ENCODE measurements at regions not wholly inside any gene's neighbourhood (a gene's known extent, or its start where the extent isn't known, plus 50 kb on each side); places are given as distances from the start of the nearest gene placed in this dataset.

DNA sequence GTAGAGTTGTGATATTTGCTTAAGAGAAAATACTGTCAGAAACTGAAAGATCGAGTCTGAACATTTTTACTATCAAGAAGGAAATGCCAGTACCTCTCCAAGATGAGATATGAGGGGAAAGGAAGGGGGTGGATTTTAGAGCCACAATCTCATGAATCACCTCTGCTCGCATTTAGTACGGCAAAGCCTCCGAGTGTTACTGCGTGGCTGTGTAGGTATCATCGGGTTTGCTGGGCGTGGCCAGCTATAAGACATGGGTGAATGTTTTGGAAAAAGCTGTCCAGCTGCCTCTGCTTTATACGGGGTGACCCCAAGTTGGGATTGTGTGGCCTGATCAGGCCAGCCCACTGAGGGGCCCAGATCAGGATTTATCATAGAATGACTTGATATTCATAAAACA, 826.4 kb downstream of the SOCS6 start:
- no peak for DNase-seq (ENCODE audit: low spot score)
- TF ChIP-seq, protein P1, sequence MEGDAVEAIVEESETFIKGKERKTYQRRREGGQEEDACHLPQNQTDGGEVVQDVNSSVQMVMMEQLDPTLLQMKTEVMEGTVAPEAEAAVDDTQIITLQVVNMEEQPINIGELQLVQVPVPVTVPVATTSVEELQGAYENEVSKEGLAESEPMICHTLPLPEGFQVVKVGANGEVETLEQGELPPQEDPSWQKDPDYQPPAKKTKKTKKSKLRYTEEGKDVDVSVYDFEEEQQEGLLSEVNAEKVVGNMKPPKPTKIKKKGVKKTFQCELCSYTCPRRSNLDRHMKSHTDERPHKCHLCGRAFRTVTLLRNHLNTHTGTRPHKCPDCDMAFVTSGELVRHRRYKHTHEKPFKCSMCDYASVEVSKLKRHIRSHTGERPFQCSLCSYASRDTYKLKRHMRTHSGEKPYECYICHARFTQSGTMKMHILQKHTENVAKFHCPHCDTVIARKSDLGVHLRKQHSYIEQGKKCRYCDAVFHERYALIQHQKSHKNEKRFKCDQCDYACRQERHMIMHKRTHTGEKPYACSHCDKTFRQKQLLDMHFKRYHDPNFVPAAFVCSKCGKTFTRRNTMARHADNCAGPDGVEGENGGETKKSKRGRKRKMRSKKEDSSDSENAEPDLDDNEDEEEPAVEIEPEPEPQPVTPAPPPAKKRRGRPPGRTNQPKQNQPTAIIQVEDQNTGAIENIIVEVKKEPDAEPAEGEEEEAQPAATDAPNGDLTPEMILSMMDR (IDR thresholded peaks at IDR 0.05; ENCODE audit: extremely low read depth, missing control alignments): no peak

DNA sequence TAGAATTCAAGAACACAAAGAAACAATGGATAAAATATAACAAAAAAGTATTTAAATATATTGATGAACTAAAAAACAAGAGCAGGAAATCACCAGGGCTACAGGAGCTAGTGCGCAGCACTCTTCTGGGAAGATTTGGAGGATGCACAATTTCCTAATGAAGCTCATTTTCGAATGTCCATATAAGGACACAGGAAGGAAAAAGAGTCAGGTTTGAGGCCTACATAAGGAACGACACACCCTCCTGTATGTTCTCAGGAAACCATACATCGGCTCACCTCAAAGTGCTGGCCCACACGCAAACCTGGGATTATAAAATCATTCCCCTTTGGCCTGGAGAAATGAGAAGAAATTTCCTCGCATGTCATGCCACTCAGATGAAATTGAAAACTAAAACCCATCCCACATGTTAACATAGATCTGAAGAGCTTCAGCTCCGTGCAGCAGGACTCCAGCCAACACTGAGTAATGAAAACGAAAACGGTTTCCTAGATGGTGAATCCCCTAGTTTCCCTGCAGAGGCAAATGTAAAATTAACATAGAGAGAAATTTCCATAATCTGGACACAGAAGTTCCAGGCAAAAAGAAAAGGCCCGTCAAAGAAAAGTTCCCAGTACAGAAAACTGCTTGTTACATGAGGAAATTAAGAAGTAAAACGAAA, 825.8 kb downstream of the SOCS6 start:
- DNase-seq (ENCODE audit: low spot score): no peak
- TF ChIP-seq, protein P1 (IDR thresholded peaks at IDR 0.05; ENCODE audit: extremely low read depth, missing control alignments): no peak

DNA sequence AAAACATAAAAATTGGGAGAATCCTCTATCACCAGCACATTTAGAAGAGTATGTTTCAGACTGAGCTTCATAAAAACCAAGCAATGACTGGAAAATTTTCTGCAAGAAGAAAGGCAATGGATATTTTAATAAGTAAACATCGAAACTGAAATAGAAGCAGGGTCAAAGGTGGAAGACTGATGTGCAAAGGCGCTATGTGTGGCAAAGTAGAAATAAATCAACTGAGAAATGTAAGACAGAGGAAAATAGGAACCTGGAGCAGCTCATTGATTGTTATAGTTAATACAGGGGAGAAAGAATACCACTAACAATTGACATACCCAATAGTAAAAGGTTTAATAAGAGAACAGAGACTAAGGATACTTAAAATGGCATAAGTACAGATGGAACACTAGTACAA, 818.4 kb downstream of the SOCS6 start:
- DNase-seq (ENCODE audit: low spot score): no peak
- TF ChIP-seq, protein P1 (IDR thresholded peaks at IDR 0.05; ENCODE audit: extremely low read depth, missing control alignments): no peak

DNA sequence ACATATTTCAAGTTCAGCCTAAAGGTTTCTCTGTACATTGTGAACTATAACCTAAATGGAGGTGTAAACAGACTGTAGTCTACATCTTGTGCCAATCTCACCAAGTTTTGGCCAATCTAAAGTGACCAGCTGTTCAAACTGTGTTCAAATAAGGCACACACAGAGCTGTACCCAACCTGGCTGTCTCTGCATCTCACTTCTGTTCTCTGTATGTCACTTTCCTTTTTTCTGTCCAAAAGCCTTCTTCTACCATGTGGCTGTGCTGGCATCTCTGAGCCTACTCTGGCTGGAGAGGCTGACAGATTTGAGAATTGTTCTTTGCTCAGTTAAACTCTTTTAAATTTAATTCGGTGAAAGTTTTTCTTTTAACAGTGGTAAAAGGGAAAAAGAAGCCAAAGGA, 817.9 kb downstream of the SOCS6 start:
- TF ChIP-seq, protein P1 (IDR thresholded peaks at IDR 0.05; ENCODE audit: extremely low read depth, missing control alignments): no peak
- DNase-seq (ENCODE audit: low spot score): no peak

DNA sequence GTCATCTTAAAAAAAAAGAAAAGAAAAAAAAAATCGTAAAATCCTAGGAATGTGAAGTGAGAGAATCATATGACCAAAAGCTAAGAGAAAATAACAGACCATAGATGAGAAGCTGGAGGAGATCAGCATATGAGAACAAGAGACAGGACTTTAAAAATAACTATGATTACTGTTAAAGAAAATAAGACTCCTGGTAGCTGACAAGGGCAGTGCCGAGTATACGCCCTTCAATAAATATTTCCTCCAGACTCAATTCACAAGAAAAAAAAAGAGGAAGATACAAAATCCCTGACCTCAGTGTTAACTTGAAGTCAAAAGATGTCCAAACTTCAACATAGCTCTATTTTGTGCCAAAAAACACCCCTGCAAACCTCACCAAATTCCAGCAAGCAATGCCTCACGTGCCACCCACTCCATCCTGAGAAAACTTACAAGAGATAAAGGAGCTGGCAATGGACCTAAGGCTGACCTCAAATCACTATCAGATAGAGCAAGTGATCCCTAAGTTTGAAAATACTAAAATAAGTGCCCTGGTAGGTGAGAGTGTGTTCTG, 817.2 kb downstream of the SOCS6 start:
- DNase-seq (ENCODE audit: low spot score): no peak

DNA sequence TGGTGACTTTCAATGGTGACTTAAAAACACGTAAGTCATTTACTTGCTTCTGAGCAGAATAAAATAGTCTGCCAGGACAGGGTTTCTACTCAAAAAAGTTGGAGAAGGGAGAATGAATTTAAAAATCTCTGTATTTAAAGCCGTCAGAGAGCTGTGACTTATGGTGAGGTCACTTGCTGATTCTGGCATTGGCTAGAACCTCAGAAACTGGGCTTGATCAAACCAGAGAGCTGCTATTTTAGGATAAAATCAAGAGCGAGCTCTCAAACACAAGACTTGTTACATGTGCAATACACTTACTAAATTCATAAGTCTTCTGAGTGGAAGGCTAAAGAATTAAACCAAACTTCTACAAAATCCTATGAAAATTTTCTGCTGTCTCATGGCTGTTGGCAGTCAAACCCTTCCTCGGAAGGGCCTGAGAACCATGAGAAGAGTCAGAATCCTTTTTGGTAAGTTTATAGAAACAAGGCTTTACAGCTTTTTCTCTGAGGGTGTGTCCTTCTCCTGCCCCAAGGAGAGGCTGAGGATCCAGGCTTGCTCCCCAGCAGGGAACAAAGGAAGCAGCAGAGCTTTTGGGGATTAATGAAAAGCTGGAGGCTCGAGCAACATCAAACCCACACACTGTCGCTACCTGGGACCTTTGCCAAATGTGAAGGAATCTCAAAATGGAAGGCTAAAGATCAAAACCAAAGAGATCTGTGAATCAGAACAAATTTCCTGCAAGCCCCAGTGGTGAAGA, 816.4 kb downstream of the SOCS6 start:
- TF ChIP-seq, protein P1 (IDR thresholded peaks at IDR 0.05; ENCODE audit: extremely low read depth, missing control alignments): no peak
- no peak for DNase-seq (ENCODE audit: low spot score)

More for the DNA sequence above, 817.2 kb downstream of the SOCS6 start:
- TF ChIP-seq, protein P1 (IDR thresholded peaks at IDR 0.05; ENCODE audit: extremely low read depth, missing control alignments): no peak

DNA sequence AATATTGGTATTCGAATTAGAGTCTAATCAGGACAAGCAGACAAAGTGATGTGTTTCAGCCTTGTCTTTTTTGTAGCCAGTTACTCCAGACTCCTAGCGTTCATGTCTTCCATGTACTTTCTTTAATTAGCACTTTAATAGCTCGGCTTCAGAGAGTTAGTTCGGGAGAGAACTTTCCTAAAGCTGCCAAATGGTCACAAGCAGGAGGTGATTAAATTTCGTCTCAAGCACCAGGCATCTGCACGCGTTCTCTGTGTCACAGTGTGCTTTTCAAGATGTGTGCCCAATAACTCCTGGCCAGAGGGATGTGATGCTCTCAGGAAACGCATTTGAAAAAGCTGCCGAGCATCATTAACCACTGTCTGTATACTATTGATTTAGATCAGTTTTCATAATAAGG, 790.8 kb downstream of the SOCS6 start:
- TF ChIP-seq, protein P1 (IDR thresholded peaks at IDR 0.05; ENCODE audit: extremely low read depth, missing control alignments): no peak
- DNase-seq (ENCODE audit: low spot score): no peak
